Astrocyte of the spinal cord (primary cell): ENCODE measurements at regions not wholly inside any gene's neighbourhood (a gene's known extent, or its start where the extent isn't known, plus 50 kb on each side); places are given as distances from the start of the nearest gene placed in this dataset.
A peak's percentile ranks its signal among the peaks of the same experiment; 100 is the strongest.
"Not testable (repeated sequence)": the region's sequence is repeated elsewhere in the genome, so short reads cannot be mapped to it uniquely, and the experiment has no call there.

Experiments
- DNase-seq: peaks from one replicate; pipeline ENCODE4 v3.0.0; 2011; ENCODE audit warnings: low read depth, low spot score
- H3K4me3 ChIP-seq: 2 replicates; pipeline ENCODE4 v1.5.1; 2011; ENCODE audit warnings: low read depth, mild to moderate bottlenecking, low read length, moderate library complexity
- CTCF ChIP-seq: IDR thresholded peaks from 2 replicates; pipeline ENCODE4 v1.5.1; 2012; ENCODE audit warnings: low read depth, mild to moderate bottlenecking, low read length, inconsistent platforms
- in situ Hi-C: cut with HindIII; loops from 2 replicates; pipeline ENCODE4 v1.10.0; 2017; ENCODE audit warnings: low sequenced_read_pairs

GRCh38 chr15:57892181-57892580, 173.3 kb downstream of the ALDH1A2 start:
- DNase-seq: no peak
- no peak for TF ChIP-seq CTCF
- in situ Hi-C loops: no loop called here
- no peak overlapping the region for H3K4me3 ChIP-seq

- H3K4me3 ChIP-seq: no peak overlapping the region
- no peak for DNase-seq
- TF ChIP-seq CTCF: peak; percentile 1
- in situ Hi-C loops: no loop called here
Measured at GRCh38 chr15:57893040-57893439, 172.5 kb downstream of the ALDH1A2 start.

GRCh38 chr15:57895291-57895690, 170.2 kb downstream of the ALDH1A2 start:
- no peak overlapping the region for H3K4me3 ChIP-seq
- no peak for TF ChIP-seq CTCF
- in situ Hi-C loops: no loop called here
- DNase-seq: no peak

GRCh38 chr15:57896114-57896513, 169.4 kb downstream of the ALDH1A2 start:
- in situ Hi-C loops: no loop called here
- DNase-seq: no peak
- TF ChIP-seq CTCF: no peak

GRCh38 chr15:57896899-57897298, 168.6 kb downstream of the ALDH1A2 start:
- in situ Hi-C loops, H3K4me3 ChIP-seq, DNase-seq: not testable (repeated sequence)

More at GRCh38 chr15:57896114-57896513, 169.4 kb downstream of the ALDH1A2 start:
- no peak overlapping the region for H3K4me3 ChIP-seq

GRCh38 chr15:57897870-57898269, 167.6 kb downstream of the ALDH1A2 start:
- no peak overlapping the region for H3K4me3 ChIP-seq
- no peak for TF ChIP-seq CTCF
- in situ Hi-C loops: no loop called here
- DNase-seq: no peak

- in situ Hi-C loops: no loop called here
- H3K4me3 ChIP-seq: no peak overlapping the region
- DNase-seq: no peak
- no peak for TF ChIP-seq CTCF
Measured at GRCh38 chr15:57902155-57902554, 163.4 kb downstream of the ALDH1A2 start.
